ENCODE measurements at regions not wholly inside any gene's neighbourhood (a gene's known extent, or its start where the extent isn't known, plus 50 kb on each side); places are given as distances from the start of the nearest gene placed in this dataset.

DNA sequence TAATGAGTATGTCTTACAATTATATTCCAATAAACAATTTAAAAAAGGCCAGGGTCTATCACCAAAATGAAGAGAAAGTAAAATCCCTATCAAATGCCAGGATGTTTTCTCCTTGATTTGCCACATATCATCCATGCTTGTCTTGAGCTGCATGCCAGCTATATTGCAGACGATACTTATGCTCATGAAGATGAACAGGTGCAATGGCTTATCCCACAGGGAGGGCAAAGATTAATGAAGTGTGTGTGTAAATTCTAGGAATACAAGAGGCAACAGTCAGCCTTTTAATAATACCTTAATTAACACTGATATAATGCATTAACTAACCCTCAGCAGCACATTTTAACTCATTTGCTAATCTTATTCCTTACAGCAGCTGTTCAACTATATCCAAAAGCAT, 850.5 kb downstream of the KCNA4 start:
- TF ChIP-seq EP300 (IDR thresholded peaks at IDR 0.05; ENCODE audit: borderline replicate concordance in 1 of 2, low read depth in 1 of 2, low read length in 1 of 2), result no peak
- no peak for TF ChIP-seq SMC3 (IDR thresholded peaks at IDR 0.05; ENCODE audit: low read depth, low read length)
- no peak for TF ChIP-seq TAF1 (IDR thresholded peaks at IDR 0.05; ENCODE audit: borderline replicate concordance, low read depth, low read length)
- TF ChIP-seq SIN3A (IDR thresholded peaks at IDR 0.05; ENCODE audit: borderline replicate concordance, low read depth, low read length), result no peak
- no peak for TF ChIP-seq ELF1 (IDR thresholded peaks at IDR 0.05)
- TF ChIP-seq YY1 (IDR thresholded peaks at IDR 0.05; ENCODE audit: low read depth), result no peak
- no peak for TF ChIP-seq NRF1 (IDR thresholded peaks at IDR 0.05; ENCODE audit: low read depth, low read length)
- TF ChIP-seq JUND (IDR thresholded peaks at IDR 0.05), result no peak
- TF ChIP-seq MXI1 (IDR thresholded peaks at IDR 0.05; ENCODE audit: low read depth, low read length), result no peak
- TF ChIP-seq NFIC (IDR thresholded peaks at IDR 0.05; ENCODE audit: borderline replicate concordance), result no peak
- TF ChIP-seq, protein P1, sequence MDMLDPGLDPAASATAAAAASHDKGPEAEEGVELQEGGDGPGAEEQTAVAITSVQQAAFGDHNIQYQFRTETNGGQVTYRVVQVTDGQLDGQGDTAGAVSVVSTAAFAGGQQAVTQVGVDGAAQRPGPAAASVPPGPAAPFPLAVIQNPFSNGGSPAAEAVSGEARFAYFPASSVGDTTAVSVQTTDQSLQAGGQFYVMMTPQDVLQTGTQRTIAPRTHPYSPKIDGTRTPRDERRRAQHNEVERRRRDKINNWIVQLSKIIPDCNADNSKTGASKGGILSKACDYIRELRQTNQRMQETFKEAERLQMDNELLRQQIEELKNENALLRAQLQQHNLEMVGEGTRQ (IDR thresholded peaks at IDR 0.05; ENCODE audit: borderline replicate concordance, low read depth, low read length), result no peak
- TF ChIP-seq, protein P2, sequence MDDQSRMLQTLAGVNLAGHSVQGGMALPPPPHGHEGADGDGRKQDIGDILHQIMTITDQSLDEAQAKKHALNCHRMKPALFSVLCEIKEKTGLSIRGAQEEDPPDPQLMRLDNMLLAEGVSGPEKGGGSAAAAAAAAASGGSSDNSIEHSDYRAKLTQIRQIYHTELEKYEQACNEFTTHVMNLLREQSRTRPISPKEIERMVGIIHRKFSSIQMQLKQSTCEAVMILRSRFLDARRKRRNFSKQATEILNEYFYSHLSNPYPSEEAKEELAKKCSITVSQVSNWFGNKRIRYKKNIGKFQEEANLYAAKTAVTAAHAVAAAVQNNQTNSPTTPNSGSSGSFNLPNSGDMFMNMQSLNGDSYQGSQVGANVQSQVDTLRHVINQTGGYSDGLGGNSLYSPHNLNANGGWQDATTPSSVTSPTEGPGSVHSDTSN (IDR thresholded peaks at IDR 0.05), result no peak
- TF ChIP-seq FOXJ3 (CRISPR knock-in tag; IDR thresholded peaks at IDR 0.05), result no peak
- no peak for TF ChIP-seq REST (IDR thresholded peaks at IDR 0.05; ENCODE audit: low read depth, low read length)
- TF ChIP-seq CHD2 (IDR thresholded peaks at IDR 0.05; ENCODE audit: low read length, partially characterized antibody), result no peak
- TF ChIP-seq RCOR1 (IDR thresholded peaks at IDR 0.05; ENCODE audit: low read length), result no peak
- ChIA-PET POLR2A (no interaction called here), CTCF (no interaction called here)
- Histone ChIP-seq H3K9me2 (no peaks in the 10 kb centered on the region), H3K9ac (no peak overlapping the region), H3K9me3 (no peaks in the 10 kb centered on the region), H4K20me1 (ENCODE audit: insufficient read depth) (no peaks in the 10 kb centered on the region), H3K36me3 (replicated peaks in 1 of 2; ENCODE audit: control insufficient read depth in 1 of 2, insufficient read depth in 2 of 2, low read length in 1 of 2) (no peaks in the 10 kb centered on the region), H3K4me2 (no peak overlapping the region), H3F3A (replicated peaks; ENCODE audit: insufficient read depth) (peaks cover 4% of the 10 kb centered on the region), H2AFZ (ENCODE audit: low read depth) (no peak overlapping the region), H3K27ac (ENCODE audit: low read depth in 2 of 2, low read length in 1 of 2) (no peak overlapping the region), H3K4me3 (ENCODE audit: low read depth in 2 of 2, low read length in 1 of 2) (no peak overlapping the region), H3K79me2 (ENCODE audit: insufficient read depth) (no peaks in the 10 kb centered on the region), H3K27me3 (ENCODE audit: insufficient read depth) (no peaks in the 10 kb centered on the region), H3K4me1 (ENCODE audit: control insufficient read depth in 1 of 2, insufficient read depth in 2 of 2, low read depth in 1 of 2, low read length in 1 of 2) (peaks cover 0 to 28% of the 10 kb centered on the region in 2 experiments; a peak in 1 of 4 replicates)
- WGBS (ENCODE audit: low lambda C conversion rate), result 86% methylated on average over 1 of the region's 1 CpG
- no peak for DNase-seq
